GM12873 (cell line): ENCODE measurements at regions not wholly inside any gene's neighbourhood (a gene's known extent, or its start where the extent isn't known, plus 50 kb on each side); places are given as distances from the start of the nearest gene placed in this dataset.

Experiments
- TF ChIP-seq, protein P1 (sequence below): IDR thresholded peaks from 2 replicates; pipeline ENCODE4 v1.5.1; 2012; ENCODE audit warnings: low read depth, mild to moderate bottlenecking, moderate library complexity, low read length, control low read depth; ENCODE audit not compliant: insufficient read depth; ENCODE audit errors: missing control alignments

- TF ChIP-seq, protein P1, sequence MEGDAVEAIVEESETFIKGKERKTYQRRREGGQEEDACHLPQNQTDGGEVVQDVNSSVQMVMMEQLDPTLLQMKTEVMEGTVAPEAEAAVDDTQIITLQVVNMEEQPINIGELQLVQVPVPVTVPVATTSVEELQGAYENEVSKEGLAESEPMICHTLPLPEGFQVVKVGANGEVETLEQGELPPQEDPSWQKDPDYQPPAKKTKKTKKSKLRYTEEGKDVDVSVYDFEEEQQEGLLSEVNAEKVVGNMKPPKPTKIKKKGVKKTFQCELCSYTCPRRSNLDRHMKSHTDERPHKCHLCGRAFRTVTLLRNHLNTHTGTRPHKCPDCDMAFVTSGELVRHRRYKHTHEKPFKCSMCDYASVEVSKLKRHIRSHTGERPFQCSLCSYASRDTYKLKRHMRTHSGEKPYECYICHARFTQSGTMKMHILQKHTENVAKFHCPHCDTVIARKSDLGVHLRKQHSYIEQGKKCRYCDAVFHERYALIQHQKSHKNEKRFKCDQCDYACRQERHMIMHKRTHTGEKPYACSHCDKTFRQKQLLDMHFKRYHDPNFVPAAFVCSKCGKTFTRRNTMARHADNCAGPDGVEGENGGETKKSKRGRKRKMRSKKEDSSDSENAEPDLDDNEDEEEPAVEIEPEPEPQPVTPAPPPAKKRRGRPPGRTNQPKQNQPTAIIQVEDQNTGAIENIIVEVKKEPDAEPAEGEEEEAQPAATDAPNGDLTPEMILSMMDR = no peak
These were observed 436.8 kb upstream of the PRKX start for GRCh38 chrX:4150259-4150658.

DNA sequence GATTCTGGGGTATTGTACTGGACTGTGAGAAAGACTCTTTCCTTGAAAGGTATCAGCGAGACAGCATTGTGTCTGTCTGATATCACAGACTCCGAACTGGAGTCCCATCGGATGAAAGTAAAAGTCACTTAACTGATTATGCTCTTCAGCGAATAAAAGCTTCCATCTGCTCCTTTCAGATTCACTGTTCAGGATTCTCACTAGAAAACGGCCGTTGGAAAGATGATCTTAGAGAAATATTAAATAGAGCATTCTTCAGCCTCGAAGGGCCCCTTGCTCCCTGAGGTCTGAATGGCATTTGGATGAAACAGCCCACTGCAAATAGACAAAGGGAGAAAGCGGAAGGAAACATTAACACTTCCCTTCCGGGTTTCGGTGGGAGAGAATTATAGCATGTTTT lies 416.2 kb upstream of the PRKX start:
- TF ChIP-seq, protein P1 = no peak

- TF ChIP-seq, protein P1 = no peak
These were observed 405.4 kb upstream of the PRKX start for GRCh38 chrX:4118666-4119530.

GRCh38 chrX:4110964-4111363 lies 397.5 kb upstream of the PRKX start:
- TF ChIP-seq, protein P1 = peak; percentile 6

GRCh38 chrX:4094926-4095325 lies 381.5 kb upstream of the PRKX start:
- TF ChIP-seq, protein P1 = no peak

DNA sequence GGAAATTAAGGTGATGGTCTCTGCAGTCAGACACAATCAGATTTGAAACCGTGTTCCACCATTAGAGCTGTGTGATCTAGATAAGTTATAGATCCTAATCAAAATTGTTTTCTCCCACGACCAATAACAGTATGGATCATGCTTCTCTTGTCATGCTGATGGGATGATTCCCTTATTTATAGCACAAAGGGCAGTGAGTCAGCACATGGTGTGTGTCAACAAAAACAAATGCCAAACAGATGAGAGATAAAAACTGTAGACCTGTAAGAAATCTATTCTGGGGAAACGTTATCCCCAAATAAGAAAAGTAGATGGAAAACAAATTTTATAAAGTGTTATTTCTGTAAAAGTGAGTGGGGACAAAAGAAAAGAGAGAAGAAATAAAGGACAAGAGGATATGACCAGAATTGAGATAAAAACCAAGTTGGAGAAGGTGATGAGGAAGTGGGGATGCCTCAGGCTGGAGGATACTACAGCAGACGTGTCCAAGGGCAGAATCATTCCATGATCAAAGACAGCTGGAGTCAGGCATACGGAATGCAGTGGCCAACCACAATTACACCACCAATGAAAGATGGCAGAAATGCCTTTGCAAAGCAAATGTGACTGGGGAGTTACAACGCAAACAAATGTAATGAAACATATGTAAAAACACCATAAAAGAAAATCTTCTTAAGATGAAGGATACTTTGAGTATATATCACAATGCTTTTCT lies 377.8 kb upstream of the PRKX start:
- TF ChIP-seq, protein P1 = no peak

DNA sequence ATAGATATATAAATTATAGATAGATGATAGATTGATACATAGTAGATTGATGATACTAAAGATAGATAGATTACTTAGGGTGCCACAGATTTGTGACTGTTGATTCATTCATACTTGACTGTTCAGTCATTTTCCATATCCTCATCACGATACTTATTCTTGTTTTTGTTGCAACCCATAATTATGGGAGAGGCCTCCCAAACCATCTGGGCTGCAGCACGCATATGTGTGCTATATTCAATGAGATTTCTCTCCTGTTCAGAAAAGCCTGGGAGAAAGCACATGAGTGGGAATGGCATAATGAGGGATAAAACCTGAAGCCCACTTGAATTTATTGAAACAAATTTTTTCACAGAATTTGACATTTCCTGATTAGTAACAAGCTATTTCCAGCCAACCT lies 346.4 kb upstream of the PRKX start:
- TF ChIP-seq, protein P1 = no peak
